ENCODE measurements at regions not wholly inside any gene's neighbourhood (a gene's known extent, or its start where the extent isn't known, plus 50 kb on each side); places are given as distances from the start of the nearest gene placed in this dataset.

- Histone ChIP-seq H3K4me3 (no peak overlapping the region), H3K36me3 (replicated peaks in 1 of 2; ENCODE audit: insufficient read depth in 1 of 2, low read depth in 2 of 2) (no peaks in the 10 kb centered on the region), H3K27me3 (no peaks in the 10 kb centered on the region), H3K4me1 (no peaks in the 10 kb centered on the region), H3K27ac (no peak overlapping the region), H3K9me3 (no peaks in the 10 kb centered on the region)
- ATAC-seq (no peak), DNase-seq (no peak)
- intact Hi-C loops (cut with DNase I) = no loop called here
- TF ChIP-seq POLR2A (IDR thresholded peaks at IDR 0.05) (no peak), CTCF (IDR thresholded peaks at IDR 0.05) (no peak)
- 50 to 75% methylated on average over 8 of the region's 8 CpGs for WGBS, 2 donors
Observed at GRCh38 chr5:82991678-82992323, 85.4 kb downstream of the TMEM167A start.

GRCh38 chr5:82991059-82991458, 86.1 kb downstream of the TMEM167A start:
- TF ChIP-seq CTCF (IDR thresholded peaks at IDR 0.05) (no peak), POLR2A (IDR thresholded peaks at IDR 0.05) (no peak)
- H3K27me3 ChIP-seq = no peaks in the 10 kb centered on the region
- intact Hi-C loops (cut with DNase I) = no loop called here
- no peak for DNase-seq
- H3K4me1 ChIP-seq = no peaks in the 10 kb centered on the region
- H3K36me3 ChIP-seq (replicated peaks in 1 of 2; ENCODE audit: insufficient read depth in 1 of 2, low read depth in 2 of 2) = no peaks in the 10 kb centered on the region
- H3K4me3 ChIP-seq = no peak overlapping the region
- no peaks in the 10 kb centered on the region for H3K9me3 ChIP-seq
- WGBS, 2 donors = 71 to 86% methylated on average over 4 of the region's 4 CpGs
- H3K27ac ChIP-seq = no peak overlapping the region
- no peak for ATAC-seq

DNA sequence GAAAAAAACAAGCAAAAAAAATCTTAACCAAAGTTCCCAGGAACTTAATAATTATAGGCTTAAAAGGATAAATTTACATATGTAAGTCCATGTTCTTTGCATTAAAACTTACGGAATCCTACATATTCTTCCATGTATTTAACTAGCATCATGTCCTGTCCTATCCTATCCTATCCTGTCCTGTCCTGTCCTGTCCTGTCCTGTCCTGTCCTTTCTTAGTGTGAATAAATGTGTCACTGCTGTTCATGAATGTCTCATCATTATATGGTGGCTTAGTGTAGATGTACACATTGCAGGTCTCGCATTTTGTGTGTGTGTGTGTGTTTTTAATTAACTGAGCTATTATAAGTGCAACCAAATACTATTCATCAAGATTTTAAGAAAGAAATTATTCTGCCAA, 90.0 kb downstream of the TMEM167A start:
- TF ChIP-seq POLR2A (IDR thresholded peaks at IDR 0.05) (no peak), CTCF (IDR thresholded peaks at IDR 0.05) (no peak)
- WGBS, 2 donors = 90% methylated on average over 2 of the region's 2 CpGs
- Histone ChIP-seq H3K27me3 (no peaks in the 10 kb centered on the region), H3K9me3 (no peaks in the 10 kb centered on the region), H3K36me3 (replicated peaks in 1 of 2; ENCODE audit: insufficient read depth in 1 of 2, low read depth in 2 of 2) (no peaks in the 10 kb centered on the region), H3K4me1 (peaks cover 17% of the 10 kb centered on the region), H3K27ac (no peak overlapping the region), H3K4me3 (no peak overlapping the region)
- intact Hi-C loops (cut with DNase I) = no loop called here
- no peak for DNase-seq
- no peak for ATAC-seq

GRCh38 chr5:82986404-82986803, 90.8 kb downstream of the TMEM167A start:
- intact Hi-C loops (cut with DNase I) = no loop called here
- Histone ChIP-seq H3K4me1 (peaks cover 17% of the 10 kb centered on the region), H3K27ac (no peak overlapping the region), H3K36me3 (replicated peaks in 1 of 2; ENCODE audit: insufficient read depth in 1 of 2, low read depth in 2 of 2) (no peaks in the 10 kb centered on the region), H3K9me3 (no peaks in the 10 kb centered on the region), H3K27me3 (no peaks in the 10 kb centered on the region), H3K4me3 (no peak overlapping the region)
- ATAC-seq (no peak), DNase-seq (no peak)
- TF ChIP-seq POLR2A (IDR thresholded peaks at IDR 0.05) (no peak), CTCF (IDR thresholded peaks at IDR 0.05) (no peak)

- no peaks in the 10 kb centered on the region for H3K36me3 ChIP-seq (replicated peaks in 1 of 2; ENCODE audit: insufficient read depth in 1 of 2, low read depth in 2 of 2)
- no peak for DNase-seq
- ATAC-seq = no peak
- intact Hi-C loops (cut with DNase I) = no loop called here
- no peaks in the 10 kb centered on the region for H3K9me3 ChIP-seq
- no peak overlapping the region for H3K4me3 ChIP-seq
- TF ChIP-seq POLR2A (IDR thresholded peaks at IDR 0.05) = no peak
- no peak for TF ChIP-seq CTCF (IDR thresholded peaks at IDR 0.05)
- 5 to 19% methylated on average over 2 of the region's 2 CpGs for WGBS, 2 donors
- H3K4me1 ChIP-seq = peaks cover 17% of the 10 kb centered on the region
- no peaks in the 10 kb centered on the region for H3K27me3 ChIP-seq
- H3K27ac ChIP-seq = no peak overlapping the region
Observed at GRCh38 chr5:82985763-82986162, 91.4 kb downstream of the TMEM167A start.

Data from body of pancreas (tissue), 4 donors.